ENCODE measurements at regions not wholly inside any gene's neighbourhood (a gene's known extent, or its start where the extent isn't known, plus 50 kb on each side); places are given as distances from the start of the nearest gene placed in this dataset.
"Not testable (repeated sequence)": the region's sequence is repeated elsewhere in the genome, so short reads cannot be mapped to it uniquely, and the experiment has no call there.

GRCh38 chr2:89154247-89154682, 462.8 kb downstream of the RPIA start:
- intact Hi-C loops (cut with micrococcal nuclease; ENCODE audit: unreplicated experiment); BruUV-seq (replicated peaks); CTCF ChIA-PET; DNase-seq (ENCODE audit: low spot score); H3K4me1 ChIP-seq (ENCODE audit: insufficient read depth, low read length, poor library complexity, severe bottlenecking); H3K9me3 ChIP-seq (ENCODE audit: low read depth, low read length, poor library complexity, severe bottlenecking); POLR2A ChIA-PET (ENCODE audit: low non-redundant PET); H3K4me3 ChIP-seq (ENCODE audit: low read depth, low read length, poor library complexity, severe bottlenecking); H3K36me3 ChIP-seq (ENCODE audit: insufficient read depth, low read length, poor library complexity, severe bottlenecking); H3K27ac ChIP-seq (ENCODE audit: low read depth, low read length, poor library complexity, severe bottlenecking); H3K27me3 ChIP-seq (replicated peaks; ENCODE audit: insufficient read depth, low read depth, low read length, poor library complexity): not testable (repeated sequence)
- TF ChIP-seq, protein P1, sequence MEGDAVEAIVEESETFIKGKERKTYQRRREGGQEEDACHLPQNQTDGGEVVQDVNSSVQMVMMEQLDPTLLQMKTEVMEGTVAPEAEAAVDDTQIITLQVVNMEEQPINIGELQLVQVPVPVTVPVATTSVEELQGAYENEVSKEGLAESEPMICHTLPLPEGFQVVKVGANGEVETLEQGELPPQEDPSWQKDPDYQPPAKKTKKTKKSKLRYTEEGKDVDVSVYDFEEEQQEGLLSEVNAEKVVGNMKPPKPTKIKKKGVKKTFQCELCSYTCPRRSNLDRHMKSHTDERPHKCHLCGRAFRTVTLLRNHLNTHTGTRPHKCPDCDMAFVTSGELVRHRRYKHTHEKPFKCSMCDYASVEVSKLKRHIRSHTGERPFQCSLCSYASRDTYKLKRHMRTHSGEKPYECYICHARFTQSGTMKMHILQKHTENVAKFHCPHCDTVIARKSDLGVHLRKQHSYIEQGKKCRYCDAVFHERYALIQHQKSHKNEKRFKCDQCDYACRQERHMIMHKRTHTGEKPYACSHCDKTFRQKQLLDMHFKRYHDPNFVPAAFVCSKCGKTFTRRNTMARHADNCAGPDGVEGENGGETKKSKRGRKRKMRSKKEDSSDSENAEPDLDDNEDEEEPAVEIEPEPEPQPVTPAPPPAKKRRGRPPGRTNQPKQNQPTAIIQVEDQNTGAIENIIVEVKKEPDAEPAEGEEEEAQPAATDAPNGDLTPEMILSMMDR (conservative IDR thresholded peaks at IDR 0.05; ENCODE audit: low read depth, low read length) = peak; percentile 37

DNA sequence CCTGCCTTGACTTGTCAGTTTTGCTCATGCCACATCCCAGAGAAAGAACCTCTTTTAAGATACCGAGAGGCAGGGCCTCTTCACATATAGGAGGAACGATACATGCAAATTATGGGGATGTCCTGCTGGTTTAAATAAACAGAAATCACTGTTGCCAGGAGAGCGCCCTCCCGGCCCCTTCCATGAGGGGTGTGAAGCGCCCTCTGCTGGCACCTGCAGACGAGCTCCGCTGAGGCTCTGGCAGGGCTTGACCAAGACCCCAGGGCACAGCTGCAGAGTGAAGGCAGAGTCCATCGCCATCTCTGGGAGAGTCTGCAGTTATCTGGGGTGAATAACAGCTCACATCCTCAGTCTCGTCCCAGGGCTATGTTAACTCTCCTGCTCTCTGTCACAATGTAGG, 468.8 kb downstream of the RPIA start:
- BruUV-seq (replicated peaks); CTCF ChIA-PET; intact Hi-C loops (cut with micrococcal nuclease; ENCODE audit: unreplicated experiment): not testable (repeated sequence)

DNA sequence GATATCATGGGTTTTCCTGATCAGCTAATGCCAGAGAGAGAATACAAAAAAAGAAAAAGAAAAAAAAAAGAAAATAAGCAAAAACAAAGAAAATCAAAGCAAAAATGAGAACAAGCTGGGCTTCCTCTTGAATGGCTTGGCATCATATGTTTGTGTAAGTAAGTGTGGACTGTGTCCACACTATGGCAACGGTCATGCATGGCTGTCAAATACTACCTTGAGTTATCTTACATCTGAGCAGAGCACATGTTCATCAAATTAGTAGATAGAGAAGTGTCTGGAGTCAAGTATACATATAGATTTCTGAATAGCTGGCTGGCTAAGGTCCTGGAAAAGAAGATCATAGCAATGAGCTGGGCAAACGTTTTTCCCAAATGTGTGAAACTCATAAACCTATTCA, 470.2 kb downstream of the RPIA start:
- BruUV-seq (replicated peaks); H3K4me1 ChIP-seq (ENCODE audit: insufficient read depth, low read length, poor library complexity, severe bottlenecking); POLR2A ChIA-PET (ENCODE audit: low non-redundant PET); H3K27ac ChIP-seq (ENCODE audit: low read depth, low read length, poor library complexity, severe bottlenecking); intact Hi-C loops (cut with micrococcal nuclease; ENCODE audit: unreplicated experiment); H3K4me3 ChIP-seq (ENCODE audit: low read depth, low read length, poor library complexity, severe bottlenecking); H3K36me3 ChIP-seq (ENCODE audit: insufficient read depth, low read length, poor library complexity, severe bottlenecking); H3K9me3 ChIP-seq (ENCODE audit: low read depth, low read length, poor library complexity, severe bottlenecking); H3K27me3 ChIP-seq (replicated peaks; ENCODE audit: insufficient read depth, low read depth, low read length, poor library complexity); CTCF ChIA-PET; DNase-seq (ENCODE audit: low spot score): not testable (repeated sequence)

More for the DNA sequence above, 468.8 kb downstream of the RPIA start:
- H3K36me3 ChIP-seq (ENCODE audit: insufficient read depth, low read length, poor library complexity, severe bottlenecking); POLR2A ChIA-PET (ENCODE audit: low non-redundant PET); H3K27me3 ChIP-seq (replicated peaks; ENCODE audit: insufficient read depth, low read depth, low read length, poor library complexity); H3K27ac ChIP-seq (ENCODE audit: low read depth, low read length, poor library complexity, severe bottlenecking); DNase-seq (ENCODE audit: low spot score); H3K9me3 ChIP-seq (ENCODE audit: low read depth, low read length, poor library complexity, severe bottlenecking); H3K4me3 ChIP-seq (ENCODE audit: low read depth, low read length, poor library complexity, severe bottlenecking); H3K4me1 ChIP-seq (ENCODE audit: insufficient read depth, low read length, poor library complexity, severe bottlenecking): not testable (repeated sequence)
- TF ChIP-seq, protein P1 (conservative IDR thresholded peaks at IDR 0.05; ENCODE audit: low read depth, low read length) = peak; percentile 29; the same call in 1 of the 2 replicates

DNA sequence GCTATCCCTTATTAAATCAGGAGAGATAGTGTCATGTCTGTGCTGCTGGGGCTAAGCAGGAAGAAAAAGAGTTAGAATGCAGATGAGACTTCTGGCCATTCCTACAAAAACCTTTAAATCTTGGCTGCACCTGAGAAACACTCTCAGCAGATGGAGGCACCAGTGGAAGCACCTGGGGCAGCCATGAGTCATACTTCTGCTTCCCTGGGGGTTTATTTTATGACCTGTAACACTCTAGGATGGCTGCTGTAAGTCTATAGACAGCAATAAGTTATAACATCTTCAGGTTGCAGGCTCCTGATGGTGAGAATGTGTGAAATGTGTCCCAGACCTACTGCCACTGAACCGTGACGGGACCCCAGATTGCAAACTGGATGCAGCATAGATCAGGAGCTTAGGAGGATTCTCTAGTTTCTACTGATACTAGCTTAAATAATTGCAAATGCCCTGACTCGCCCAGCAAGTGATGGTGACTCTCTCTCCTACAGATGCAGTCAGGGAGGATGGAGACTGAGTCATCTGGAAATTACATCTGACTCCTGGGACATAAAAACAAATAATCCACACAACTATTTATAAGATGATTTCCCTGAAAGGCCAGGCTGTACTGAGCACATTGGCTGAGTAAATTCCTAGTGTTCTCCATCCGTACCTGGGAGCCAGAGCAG, 479.2 kb downstream of the RPIA start:
- H3K4me1 ChIP-seq (ENCODE audit: insufficient read depth, low read length, poor library complexity, severe bottlenecking); H3K27me3 ChIP-seq (replicated peaks; ENCODE audit: insufficient read depth, low read depth, low read length, poor library complexity); intact Hi-C loops (cut with micrococcal nuclease; ENCODE audit: unreplicated experiment); POLR2A ChIA-PET (ENCODE audit: low non-redundant PET); CTCF ChIA-PET; H3K9me3 ChIP-seq (ENCODE audit: low read depth, low read length, poor library complexity, severe bottlenecking); H3K27ac ChIP-seq (ENCODE audit: low read depth, low read length, poor library complexity, severe bottlenecking); BruUV-seq (replicated peaks); H3K36me3 ChIP-seq (ENCODE audit: insufficient read depth, low read length, poor library complexity, severe bottlenecking); DNase-seq (ENCODE audit: low spot score); H3K4me3 ChIP-seq (ENCODE audit: low read depth, low read length, poor library complexity, severe bottlenecking): not testable (repeated sequence)

GRCh38 chr2:89171174-89171519, 479.7 kb downstream of the RPIA start:
- CTCF ChIA-PET; BruUV-seq (replicated peaks); H3K36me3 ChIP-seq (ENCODE audit: insufficient read depth, low read length, poor library complexity, severe bottlenecking); H3K27ac ChIP-seq (ENCODE audit: low read depth, low read length, poor library complexity, severe bottlenecking); intact Hi-C loops (cut with micrococcal nuclease; ENCODE audit: unreplicated experiment); DNase-seq (ENCODE audit: low spot score); H3K27me3 ChIP-seq (replicated peaks; ENCODE audit: insufficient read depth, low read depth, low read length, poor library complexity); H3K4me1 ChIP-seq (ENCODE audit: insufficient read depth, low read length, poor library complexity, severe bottlenecking); POLR2A ChIA-PET (ENCODE audit: low non-redundant PET); H3K4me3 ChIP-seq (ENCODE audit: low read depth, low read length, poor library complexity, severe bottlenecking); H3K9me3 ChIP-seq (ENCODE audit: low read depth, low read length, poor library complexity, severe bottlenecking): not testable (repeated sequence)

- CTCF ChIA-PET; H3K36me3 ChIP-seq (ENCODE audit: insufficient read depth, low read length, poor library complexity, severe bottlenecking); POLR2A ChIA-PET (ENCODE audit: low non-redundant PET); intact Hi-C loops (cut with micrococcal nuclease; ENCODE audit: unreplicated experiment); DNase-seq (ENCODE audit: low spot score); H3K9me3 ChIP-seq (ENCODE audit: low read depth, low read length, poor library complexity, severe bottlenecking); BruUV-seq (replicated peaks); H3K4me1 ChIP-seq (ENCODE audit: insufficient read depth, low read length, poor library complexity, severe bottlenecking); H3K27ac ChIP-seq (ENCODE audit: low read depth, low read length, poor library complexity, severe bottlenecking); H3K4me3 ChIP-seq (ENCODE audit: low read depth, low read length, poor library complexity, severe bottlenecking); H3K27me3 ChIP-seq (replicated peaks; ENCODE audit: insufficient read depth, low read depth, low read length, poor library complexity): not testable (repeated sequence)
Observed at GRCh38 chr2:89177004-89177403, 485.5 kb downstream of the RPIA start.

Measured in A673 (cell line).